HG03196 (cell line): ENCODE measurements at regions not wholly inside any gene's neighbourhood (a gene's known extent, or its start where the extent isn't known, plus 50 kb on each side); places are given as distances from the start of the nearest gene placed in this dataset.

ENCODE experiments used
- ATAC-seq: cut with Tn5 transposase; IDR thresholded peaks from one replicate; pipeline ENCODE4 v1.9.1; 2021; ENCODE audit not compliant: unreplicated experiment

DNA sequence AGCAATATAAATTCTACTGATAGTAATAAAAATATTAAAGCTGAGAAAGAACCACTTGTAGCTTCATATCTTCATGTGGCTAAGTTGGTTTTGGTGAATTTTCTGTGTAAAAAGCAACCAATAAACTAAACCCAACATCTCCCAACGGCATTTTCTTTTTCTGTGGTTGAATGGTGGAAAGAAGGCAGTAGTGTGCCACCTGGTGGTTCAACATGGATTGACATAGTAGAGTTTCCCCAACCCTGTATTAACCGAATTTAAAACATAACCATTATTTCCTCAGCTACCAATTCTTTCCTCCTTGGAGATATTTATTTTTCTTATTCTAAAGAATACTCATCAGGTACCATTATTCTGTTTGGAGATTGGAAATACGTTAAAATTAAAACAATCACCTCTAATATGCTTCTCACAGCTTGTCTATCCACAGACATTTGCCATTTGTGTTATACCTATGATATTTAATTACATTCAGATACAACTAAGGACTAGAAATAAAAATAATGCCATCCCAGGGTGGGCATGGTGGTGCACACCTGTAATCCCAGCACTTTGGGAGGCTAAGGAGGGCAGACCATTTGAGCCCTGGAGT lies 117.1 kb upstream of the EEF1E1 start:
- peak; percentile 75 for ATAC-seq

DNA sequence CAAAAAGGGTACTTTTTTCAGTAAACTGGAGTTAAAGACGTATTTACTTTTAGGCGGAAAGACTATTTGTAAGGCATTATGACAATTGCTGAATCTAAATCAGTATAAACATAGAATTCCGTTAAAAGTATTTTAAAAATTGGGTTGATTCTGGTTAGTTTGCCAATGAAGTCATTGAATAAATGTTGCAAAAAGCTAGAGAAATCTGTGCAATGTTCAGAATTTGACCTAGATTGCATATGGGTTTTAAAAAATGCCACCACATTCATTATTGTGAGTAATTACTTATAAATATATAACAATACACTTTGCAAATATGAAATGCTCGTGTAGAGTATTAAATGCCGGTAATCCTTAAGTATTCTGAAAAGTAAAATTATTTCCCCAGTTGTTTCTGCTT lies 116.5 kb upstream of the EEF1E1 start:
- ATAC-seq, result no peak

DNA sequence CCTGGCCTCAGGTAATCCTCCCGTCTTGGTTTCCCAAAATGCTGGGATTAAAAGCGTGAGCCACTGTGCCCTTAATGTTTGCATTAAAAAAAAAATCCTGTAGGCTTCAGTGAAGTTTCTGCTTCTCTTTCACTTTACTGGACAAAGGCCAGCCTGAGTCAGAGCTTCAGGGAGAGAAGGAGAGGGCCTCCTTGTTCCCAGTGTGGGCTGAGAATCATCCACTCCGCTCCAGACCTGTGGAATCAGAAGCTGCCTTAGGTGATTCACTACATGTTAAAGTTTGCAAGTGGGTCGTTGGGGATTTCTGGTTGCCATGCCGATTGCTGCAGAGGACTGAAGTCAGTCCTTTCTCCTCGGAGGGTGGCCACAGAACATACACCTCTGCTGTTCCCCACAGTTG lies 113.3 kb upstream of the EEF1E1 start:
- no peak for ATAC-seq

DNA sequence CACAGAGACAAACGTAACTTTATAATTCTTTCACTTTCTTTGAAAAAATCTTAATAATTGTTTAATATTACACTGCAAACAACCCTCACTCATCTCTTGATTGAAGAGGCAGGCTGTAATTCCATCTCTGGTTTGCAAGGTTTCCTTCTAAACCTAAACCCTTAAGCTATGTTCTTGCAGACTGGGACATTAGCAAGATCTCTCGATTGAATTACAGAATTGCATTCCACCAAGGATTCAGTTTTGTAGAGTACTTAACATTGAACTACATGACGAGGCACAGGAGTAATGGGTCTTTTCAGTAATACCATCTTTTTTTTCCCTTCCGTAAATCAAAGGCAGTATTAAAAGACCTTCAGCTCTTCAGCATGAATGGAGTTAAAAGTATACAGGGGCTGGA lies 111.6 kb upstream of the EEF1E1 start:
- no peak for ATAC-seq

DNA sequence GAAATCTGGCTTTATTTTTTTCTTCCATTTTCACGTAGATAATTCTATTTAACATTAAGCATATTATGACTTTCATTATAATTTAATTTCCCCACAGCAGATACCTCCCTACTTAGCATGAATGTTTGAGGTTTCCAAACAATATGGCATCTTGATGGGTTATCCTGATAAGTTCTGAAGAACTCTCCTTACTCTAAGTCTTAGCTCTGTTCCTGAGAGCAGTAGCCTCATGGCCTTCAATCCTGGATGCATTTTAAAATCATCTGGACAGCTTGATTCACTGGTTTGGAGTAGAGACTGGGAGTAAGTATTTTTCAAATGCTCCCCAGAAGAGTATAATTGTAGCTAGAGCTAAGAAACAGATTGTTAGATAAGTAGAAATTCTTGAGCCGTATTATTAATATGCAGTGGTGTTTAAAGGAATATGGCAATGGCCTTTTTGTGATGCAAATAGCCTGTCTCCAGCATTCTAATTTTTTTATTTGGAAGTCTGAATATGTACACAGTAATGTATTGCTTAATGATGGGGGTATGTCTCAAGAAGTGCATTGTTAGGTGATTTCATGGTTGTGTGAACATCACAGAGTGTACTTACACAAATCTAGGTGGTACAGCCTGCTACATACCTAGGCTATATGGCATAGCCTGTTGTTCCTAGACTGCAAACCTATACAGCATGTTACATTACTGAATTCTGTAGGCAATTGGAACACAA lies 110.5 kb upstream of the EEF1E1 start:
- no peak for ATAC-seq

DNA sequence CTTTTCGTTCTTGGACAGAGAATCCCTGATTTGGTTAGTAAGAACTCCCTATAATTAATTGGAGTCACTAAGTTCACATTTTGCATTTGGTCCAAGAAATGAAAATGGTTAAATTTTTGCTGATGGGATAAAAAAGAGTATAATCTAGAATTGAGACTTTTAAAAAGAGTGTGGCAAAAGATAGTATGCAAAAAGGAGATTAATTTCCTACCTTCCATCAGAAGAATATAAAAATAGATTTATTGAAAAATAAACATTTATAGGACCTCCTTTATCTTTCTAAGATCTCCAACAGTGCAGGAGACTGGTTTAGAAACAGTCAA lies 105.5 kb upstream of the EEF1E1 start:
- ATAC-seq, result no peak

DNA sequence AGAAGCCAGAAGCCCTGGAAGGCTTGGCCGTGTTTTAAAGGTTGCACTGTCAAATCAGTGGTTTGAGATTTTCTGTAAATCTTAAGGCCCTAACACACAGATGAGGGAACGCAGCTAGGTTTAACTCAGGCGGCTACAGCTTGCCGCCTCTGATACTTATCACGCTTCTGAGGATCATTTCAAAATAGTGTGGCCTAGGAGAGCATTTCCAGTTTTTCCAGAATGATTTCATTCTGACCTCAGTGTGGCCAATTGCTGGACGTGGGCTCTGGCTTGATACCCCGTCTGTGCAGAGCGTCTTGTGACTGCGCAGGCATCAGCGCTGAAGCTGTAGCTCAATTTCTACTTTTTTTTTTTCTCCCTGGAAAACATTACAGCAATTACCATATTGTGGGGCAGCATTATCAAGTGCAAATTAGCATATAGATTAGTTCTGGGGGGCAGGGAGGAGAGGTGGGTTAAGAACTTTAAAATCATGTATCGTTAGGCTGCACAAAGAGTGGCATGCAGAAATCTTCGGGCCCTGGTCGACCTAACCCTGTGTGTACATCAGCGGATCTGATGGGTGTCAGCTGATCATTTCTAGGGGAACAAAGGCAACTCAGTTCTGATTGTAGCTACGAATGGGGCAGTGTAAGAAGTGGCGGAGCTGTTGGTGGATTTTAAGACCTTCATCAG lies 105.0 kb upstream of the EEF1E1 start:
- no peak for ATAC-seq

DNA sequence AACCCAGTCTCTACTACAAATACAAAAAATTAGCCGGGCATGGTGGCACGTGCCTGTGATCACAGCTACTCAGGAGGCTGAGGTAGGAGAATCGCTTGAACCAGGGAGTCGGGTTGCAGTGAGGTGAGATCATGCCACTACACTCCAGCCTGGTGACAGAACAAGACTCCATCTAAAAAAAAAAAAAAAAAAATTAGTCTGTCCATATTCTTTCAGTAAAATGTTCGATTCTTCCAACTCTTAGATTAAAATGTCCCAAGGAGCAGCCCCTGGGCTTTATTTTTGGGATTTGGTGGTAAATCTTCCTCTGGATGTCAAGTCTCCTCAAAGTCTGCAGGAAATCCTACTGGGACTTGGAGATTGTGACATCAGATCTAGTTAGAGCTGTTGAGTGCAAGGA lies 101.0 kb upstream of the EEF1E1 start:
- ATAC-seq, result no peak

DNA sequence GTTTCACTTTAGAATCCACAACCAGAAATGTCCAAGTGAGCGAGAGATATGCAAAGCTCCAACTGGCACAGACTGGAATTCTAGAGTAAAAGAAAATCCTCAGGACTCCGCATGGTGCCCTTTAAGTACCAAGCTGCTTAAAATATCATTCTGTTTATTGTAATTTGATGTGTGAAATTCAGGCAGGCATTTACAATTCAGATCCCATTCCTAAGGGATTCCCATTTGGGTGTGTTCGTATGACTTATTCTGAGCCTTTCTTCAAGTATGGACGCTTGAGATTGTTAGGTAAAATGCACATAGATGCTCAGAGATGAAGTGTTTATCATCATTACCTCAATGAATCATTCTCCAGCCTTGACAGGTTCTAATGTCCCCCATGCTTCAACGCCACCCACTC lies 99.3 kb upstream of the EEF1E1 start:
- no peak for ATAC-seq

DNA sequence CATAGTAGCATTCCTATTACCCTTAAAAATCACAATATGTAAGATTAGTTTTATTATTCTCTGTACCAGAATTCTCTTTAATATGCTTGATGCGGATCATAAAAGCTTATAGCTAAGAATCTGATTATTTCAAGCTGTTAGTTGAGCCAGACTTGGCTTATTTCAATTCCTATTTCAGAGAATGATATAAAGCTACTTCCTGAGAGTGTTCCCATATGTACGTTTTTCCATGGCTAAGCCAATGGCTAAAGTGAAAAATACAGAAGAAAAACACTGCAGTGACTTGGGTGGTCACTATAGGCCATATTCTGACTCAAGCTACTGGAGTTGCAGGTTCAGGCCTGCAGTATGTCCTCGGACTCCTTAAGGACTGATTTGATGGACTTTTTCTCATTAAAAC lies 97.9 kb upstream of the EEF1E1 start:
- no peak for ATAC-seq

DNA sequence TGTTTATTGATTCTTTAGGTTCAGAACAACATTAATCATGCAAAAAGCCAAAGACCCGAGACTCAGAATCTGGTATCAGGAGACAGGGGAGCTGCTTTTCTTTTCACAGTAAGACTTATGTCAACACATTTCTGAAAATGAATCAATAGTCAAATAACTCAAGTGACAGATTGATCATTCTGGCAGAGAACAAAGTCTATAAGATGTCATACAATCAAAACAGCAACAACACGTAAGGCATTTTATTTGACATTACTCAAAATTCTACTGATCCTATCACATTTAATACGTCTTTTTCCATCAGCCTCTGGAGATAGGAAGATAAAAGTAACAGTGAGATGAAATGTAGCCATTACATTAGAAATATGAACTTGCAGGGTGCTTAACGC lies 93.4 kb upstream of the EEF1E1 start:
- ATAC-seq, result no peak

DNA sequence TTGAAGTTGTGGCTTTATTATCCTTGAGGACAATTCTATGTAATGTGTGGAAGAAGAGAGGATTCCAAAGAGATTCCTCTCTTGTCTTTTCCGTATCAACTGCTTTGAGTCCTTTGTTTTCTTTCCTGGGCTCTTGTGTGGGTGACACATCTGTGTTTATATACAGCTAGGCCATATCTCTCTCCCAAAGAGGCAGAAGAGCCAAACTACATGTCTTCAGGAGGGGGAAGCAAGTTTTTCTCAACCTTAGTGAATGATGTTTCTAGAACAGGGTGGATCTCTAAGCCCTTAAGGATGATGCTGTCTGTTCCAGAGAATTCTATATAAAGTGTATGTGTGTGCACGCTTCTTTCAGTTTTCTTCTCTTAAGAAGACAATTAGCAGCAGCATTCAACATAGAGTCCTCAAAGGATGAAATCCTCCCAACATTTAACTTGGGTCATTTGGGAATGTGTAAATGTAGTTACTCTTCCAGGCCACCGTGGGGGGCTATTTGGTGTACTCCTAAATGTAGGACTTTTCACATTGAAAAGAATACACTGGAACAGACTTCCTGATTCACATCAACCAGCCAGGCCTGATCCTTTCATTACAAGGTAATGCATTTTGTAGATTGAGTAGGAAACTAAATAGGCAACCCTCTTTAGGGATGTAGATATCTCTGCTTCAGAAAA lies 92.8 kb upstream of the EEF1E1 start:
- ATAC-seq, result no peak

DNA sequence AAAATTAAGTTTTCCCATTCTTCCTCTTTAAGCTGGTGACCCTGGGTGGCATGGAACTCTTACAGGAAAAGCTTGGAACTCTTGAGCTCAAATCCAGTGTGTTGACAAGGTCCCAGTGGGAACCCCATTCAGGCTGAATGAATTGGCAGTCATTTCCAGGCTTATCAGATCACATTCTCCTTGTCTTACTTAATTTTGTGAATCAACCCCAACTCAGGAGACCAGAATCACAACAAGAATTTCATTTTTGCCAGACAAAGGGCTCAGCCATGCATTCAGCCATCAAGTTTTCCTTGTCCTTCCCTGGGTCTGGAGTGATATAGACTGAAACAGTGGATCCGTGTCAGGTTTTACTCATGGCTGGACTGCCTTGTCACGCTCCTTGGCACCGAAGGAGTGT lies 92.1 kb upstream of the EEF1E1 start:
- ATAC-seq, result no peak

DNA sequence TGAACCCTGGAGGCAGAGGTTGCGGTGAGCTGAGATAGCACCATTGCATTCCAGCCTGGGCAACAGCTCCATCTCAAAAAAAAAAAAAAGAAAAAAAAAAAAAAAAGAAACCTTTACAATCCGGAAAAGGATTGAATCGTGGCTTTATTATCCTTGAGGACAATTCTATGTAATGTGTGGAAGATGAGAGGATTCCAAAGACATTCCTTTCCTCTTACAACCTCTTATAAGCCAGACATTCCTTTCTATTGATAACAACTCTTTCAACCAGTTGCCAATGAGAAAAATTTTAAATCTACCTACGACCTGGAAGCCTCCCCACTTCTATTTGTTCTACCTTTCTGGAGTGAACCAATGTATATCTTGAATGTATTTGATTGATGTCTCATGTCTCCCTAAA lies 91.2 kb upstream of the EEF1E1 start:
- no peak for ATAC-seq

DNA sequence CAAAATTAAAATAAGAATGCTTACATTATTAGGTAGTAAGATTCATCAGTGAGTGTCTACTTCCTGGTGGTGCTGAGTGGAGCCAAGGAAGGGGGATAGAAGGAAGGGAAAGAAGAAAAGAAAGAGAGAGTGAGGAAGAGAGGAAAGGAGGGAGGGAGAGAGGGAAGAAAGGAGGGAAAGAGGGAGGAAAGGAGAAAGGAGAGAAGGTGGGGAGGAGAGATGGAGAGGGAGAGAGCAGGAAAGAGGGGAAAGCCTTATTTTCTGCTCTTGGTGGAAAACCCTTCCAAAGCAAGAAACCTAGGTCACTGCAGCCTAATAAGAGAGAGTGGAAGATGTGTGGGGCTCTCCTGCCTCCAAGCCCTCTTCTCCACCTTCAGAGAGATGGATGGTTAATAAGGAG lies 90.2 kb upstream of the EEF1E1 start:
- ATAC-seq, result no peak

DNA sequence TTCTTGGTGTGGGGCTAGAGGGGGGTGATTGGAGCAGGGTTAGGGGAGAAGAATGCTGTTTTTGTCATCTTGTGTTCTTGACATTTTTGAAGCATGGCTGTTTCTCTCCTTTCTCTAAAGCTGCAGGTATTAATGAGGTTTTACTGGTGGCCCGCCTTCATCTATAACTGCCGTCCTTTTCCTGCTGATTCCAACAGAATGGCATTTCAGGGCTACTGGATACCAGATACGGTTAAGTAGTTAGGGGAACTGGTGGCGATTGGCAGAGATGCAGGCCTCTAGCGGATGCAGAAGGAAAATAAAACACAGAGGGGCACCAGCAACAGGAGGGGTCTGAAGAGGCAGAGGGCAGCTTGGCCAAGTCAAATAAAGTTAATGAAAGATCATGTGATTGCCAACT lies 89.7 kb upstream of the EEF1E1 start:
- ATAC-seq, result no peak

DNA sequence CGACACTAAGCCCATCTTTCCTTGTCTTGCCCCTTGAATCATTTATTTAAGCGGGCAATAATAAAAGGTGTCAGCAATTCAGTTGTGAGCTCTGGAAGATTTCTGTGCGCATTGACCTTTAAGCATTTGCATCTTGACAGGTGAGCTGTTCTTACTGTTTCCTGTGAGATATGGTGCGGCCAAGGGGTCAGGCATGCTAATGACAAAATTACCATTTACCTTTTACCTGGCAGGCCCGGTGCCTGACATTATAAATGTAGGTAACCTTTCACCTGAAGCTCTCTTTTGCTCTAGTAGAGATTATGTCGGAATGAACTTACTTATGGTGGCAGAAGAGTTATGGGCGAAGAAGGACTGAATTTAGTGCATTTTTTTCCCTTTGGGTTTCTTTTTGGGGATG lies 89.3 kb upstream of the EEF1E1 start:
- ATAC-seq, result no peak

DNA sequence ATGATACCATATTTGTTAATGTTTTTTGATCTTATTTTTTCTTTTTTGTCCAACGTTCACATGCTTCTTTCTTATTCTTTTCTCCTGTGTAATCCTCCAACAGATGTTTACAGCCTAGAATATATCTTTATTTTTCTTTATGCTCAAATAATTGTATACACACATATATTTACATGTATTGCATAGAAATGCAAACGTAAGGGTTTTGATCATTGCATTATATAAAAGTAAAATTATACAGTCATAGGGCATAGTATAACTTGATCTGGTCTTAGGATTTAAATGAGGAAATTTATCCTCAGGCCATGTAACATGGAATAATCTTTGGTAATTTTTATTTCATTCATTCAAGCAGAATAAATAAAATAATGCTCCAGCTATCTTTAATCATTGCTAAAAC lies 84.9 kb upstream of the EEF1E1 start:
- no peak for ATAC-seq

DNA sequence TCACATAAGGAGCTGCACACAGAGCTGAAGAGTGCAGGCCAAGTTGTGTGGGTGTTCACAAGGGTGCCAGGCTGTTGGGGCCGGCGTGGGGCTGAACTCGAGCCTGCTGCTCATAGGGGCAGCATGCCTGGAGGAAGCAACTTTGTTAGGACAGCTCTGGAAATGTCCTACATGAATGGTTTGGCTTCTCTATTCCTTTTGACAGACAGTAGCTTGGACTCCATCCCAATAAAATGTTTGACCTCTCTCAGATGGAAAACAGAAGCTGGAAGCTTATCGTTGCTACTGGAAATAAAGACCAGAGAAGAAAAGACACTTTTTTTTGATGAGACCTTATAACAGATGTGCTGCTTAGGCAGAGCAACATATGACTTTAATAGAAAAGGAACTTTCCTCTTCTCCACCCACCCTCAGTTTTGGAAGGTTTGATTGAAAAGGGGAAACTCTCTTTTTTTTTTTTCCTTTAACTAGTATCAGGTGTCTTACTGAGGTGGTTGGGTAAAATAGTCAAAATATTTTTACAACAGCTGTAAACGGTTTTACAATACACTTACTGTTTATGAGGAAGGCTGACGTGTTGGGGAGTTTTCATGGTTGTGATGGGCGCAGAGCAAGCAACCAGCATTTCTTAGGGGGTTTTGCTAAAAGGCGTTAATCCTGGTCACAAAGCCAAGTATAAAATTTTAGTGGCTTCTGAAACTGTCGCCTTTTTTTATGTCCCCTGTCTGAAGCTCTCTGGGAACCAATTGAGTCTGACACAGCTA lies 80.7 kb upstream of the EEF1E1 start:
- ATAC-seq, result no peak

DNA sequence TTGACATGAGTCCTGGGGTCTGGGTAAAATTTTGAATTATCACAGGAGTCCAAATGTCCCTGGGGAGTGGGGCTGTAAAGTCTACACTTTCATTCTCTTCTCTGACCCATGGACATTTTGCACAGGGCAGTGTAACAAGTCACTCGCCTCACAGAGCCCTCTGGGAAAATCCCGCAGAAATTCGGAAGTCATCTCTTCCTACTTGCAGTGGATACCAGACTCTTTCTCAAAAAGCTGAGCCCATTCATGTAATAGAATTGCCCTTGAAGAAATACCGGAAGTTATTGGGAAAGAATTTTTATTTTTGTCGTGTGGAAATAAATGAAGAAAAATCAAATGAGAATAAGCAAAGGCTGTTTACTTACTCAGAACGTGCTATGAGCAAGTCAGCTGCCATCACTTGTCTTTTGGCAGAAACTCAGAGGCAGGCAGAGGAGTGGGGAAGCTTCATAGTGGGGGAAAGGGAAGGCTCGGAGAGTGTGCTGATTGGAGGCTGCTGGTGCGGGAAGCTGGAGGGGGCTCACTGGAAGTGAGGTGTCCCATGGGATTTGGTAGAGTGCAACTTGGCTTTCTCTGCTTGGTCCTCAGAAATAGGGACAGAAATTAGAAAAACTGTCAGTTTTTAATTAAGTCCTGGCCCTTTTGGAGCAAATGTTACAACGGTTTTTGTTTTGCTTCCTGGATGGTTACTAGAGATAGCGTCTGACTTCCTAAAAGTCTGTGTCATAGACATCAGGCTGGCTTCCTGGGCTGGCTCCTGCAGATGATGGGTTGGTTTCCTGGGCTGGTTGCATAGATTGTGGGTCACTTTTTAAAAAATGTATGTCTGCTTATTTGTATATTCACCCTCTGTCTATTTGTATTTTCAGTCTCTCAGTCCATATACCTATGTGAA lies 79.8 kb upstream of the EEF1E1 start:
- ATAC-seq, result no peak
